ENCODE measurements at regions not wholly inside any gene's neighbourhood (a gene's known extent, or its start where the extent isn't known, plus 50 kb on each side); places are given as distances from the start of the nearest gene placed in this dataset.

DNA sequence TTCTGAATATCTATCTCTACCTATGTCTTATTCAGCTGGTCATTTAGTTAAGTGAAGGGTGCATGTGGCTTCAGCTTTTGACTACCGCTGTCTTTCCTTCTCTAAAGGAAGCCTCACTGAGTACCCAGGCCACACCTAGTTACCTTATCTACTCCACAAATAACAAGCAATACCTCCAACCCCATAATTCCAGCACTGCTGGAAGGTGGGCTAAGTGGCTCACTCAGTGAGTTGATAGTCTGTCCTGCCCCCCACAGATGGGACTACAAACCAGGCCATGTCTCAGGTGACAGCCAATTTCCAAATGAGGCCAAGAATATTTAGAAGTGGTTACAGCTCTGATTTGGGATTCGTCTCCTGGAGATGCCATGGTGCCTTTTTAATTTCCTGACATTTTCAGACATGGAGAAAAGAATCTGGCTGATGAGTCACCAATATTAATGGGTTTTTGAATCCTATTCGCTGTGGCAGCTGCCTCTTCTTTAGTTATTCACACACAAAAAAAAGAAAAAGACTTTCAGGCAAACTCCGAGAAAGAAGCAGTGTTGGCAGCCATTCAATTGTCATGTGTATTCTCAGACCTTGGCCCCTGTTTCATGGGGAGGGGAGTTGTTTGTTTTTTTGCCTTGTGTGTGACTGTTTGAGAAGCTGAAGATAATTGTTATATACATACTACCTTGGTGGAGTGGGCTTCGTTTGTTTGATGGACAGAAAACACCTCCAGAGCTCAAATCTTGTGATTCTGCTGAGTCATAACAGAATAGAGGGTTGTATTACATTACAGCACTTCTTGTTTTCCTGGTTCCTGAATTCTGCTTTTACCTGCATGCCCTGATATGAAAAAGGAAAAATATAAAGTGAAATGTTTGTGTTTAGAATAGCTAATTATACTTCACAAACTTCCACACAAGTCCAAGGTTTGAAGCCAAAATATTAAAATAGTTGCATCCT is 64.2 kb downstream of the SCG2 start:
- peak overlapping the region; percentile 14 for H3K27ac ChIP-seq (ENCODE audit: low read depth, low read length)
- Mint-ChIP-seq H3K4me3 (ENCODE audit: unreplicated experiment) (no peak overlapping the region), H3K4me1 (ENCODE audit: low read depth, unreplicated experiment) (peaks cover 32% of the 10 kb centered on the region), H3K27ac (ENCODE audit: unreplicated experiment) (peak overlapping the region; percentile 97), H3K9me3 (ENCODE audit: unreplicated experiment) (peaks cover 2% of the 10 kb centered on the region), H3K27me3 (ENCODE audit: low read depth, unreplicated experiment) (no peaks in the 10 kb centered on the region), H3K36me3 (ENCODE audit: low read depth, unreplicated experiment) (no peaks in the 10 kb centered on the region)
- TF ChIP-seq, protein P1, sequence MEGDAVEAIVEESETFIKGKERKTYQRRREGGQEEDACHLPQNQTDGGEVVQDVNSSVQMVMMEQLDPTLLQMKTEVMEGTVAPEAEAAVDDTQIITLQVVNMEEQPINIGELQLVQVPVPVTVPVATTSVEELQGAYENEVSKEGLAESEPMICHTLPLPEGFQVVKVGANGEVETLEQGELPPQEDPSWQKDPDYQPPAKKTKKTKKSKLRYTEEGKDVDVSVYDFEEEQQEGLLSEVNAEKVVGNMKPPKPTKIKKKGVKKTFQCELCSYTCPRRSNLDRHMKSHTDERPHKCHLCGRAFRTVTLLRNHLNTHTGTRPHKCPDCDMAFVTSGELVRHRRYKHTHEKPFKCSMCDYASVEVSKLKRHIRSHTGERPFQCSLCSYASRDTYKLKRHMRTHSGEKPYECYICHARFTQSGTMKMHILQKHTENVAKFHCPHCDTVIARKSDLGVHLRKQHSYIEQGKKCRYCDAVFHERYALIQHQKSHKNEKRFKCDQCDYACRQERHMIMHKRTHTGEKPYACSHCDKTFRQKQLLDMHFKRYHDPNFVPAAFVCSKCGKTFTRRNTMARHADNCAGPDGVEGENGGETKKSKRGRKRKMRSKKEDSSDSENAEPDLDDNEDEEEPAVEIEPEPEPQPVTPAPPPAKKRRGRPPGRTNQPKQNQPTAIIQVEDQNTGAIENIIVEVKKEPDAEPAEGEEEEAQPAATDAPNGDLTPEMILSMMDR (IDR thresholded peaks at IDR 0.05; ENCODE audit: insufficient read depth, low read depth, low read length) = no peak
- TF ChIP-seq EZH2 (IDR thresholded peaks at IDR 0.05; ENCODE audit: insufficient read depth, low read length) = no peak
- FAIRE-seq = no peak
- no peaks in the 10 kb centered on the region for H3K79me2 ChIP-seq (ENCODE audit: insufficient read depth, low read length)
- peak; percentile 64 for DNase-seq (ENCODE audit: low read depth)
- H3K4me3 ChIP-seq (ENCODE audit: insufficient read depth, low read depth, low read length) = no peak overlapping the region
- H3K9ac ChIP-seq (ENCODE audit: low read length) = no peak overlapping the region
- H3K36me3 ChIP-seq (ENCODE audit: insufficient read depth, low read length) = no peaks in the 10 kb centered on the region
- peak overlapping the region; percentile 26 for H3K4me2 ChIP-seq (ENCODE audit: low read length)
- no peaks in the 10 kb centered on the region for H3K27me3 ChIP-seq (ENCODE audit: insufficient read depth, low read length)
- H3K4me1 ChIP-seq (ENCODE audit: insufficient read depth, low read length) = peaks cover 13% of the 10 kb centered on the region
- peak overlapping the region; percentile 14 for H2AFZ ChIP-seq (ENCODE audit: low read depth, low read length)
- H3K9me3 ChIP-seq (ENCODE audit: insufficient read depth, low read depth, low read length) = no peaks in the 10 kb centered on the region
- H4K20me1 ChIP-seq (ENCODE audit: insufficient read depth, low read length) = no peaks in the 10 kb centered on the region

DNA sequence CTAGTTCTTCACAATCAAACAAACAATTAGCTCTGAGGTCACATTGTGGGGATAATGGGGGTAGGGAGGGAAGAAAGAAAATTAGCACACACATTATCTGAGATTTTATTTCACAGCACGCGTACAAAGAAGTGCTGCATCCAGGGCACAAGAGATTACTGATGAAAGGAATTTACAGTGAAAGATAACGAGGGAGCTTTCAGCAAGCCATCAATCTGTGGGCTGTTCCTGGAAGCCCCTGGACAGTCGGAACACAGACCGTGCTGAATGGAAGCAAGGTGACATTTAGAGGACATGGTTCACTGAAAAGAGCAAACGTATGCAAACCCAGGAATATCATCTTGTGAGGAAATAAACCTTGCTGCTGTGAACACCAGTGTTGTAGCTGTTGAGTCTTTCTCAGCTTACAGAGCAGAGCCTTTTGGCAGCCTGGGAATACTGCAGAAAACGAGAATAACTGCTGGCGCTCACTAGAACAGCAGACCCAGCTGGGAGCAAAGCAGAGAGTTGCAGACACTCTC is 63.2 kb downstream of the SCG2 start:
- Histone ChIP-seq H3K27ac (ENCODE audit: low read depth, low read length) (no peak overlapping the region), H3K27me3 (ENCODE audit: insufficient read depth, low read length) (no peaks in the 10 kb centered on the region), H3K4me2 (ENCODE audit: low read length) (no peak overlapping the region), H3K36me3 (ENCODE audit: insufficient read depth, low read length) (no peaks in the 10 kb centered on the region), H3K4me1 (ENCODE audit: insufficient read depth, low read length) (peaks cover 13% of the 10 kb centered on the region), H3K9ac (ENCODE audit: low read length) (no peak overlapping the region), H3K9me3 (ENCODE audit: insufficient read depth, low read depth, low read length) (no peaks in the 10 kb centered on the region), H2AFZ (ENCODE audit: low read depth, low read length) (peak overlapping the region; percentile 29), H3K4me3 (ENCODE audit: insufficient read depth, low read depth, low read length) (no peak overlapping the region), H3K79me2 (ENCODE audit: insufficient read depth, low read length) (no peaks in the 10 kb centered on the region), H4K20me1 (ENCODE audit: insufficient read depth, low read length) (no peaks in the 10 kb centered on the region)
- no peak for DNase-seq (ENCODE audit: low read depth)
- TF ChIP-seq EZH2 (IDR thresholded peaks at IDR 0.05; ENCODE audit: insufficient read depth, low read length) = no peak
- TF ChIP-seq, protein P1 (IDR thresholded peaks at IDR 0.05; ENCODE audit: insufficient read depth, low read depth, low read length) = no peak
- Mint-ChIP-seq H3K27me3 (ENCODE audit: low read depth, unreplicated experiment) (no peaks in the 10 kb centered on the region), H3K4me1 (ENCODE audit: low read depth, unreplicated experiment) (peaks cover 32% of the 10 kb centered on the region), H3K27ac (ENCODE audit: unreplicated experiment) (peak overlapping the region; percentile 51), H3K4me3 (ENCODE audit: unreplicated experiment) (no peak overlapping the region), H3K36me3 (ENCODE audit: low read depth, unreplicated experiment) (no peaks in the 10 kb centered on the region), H3K9me3 (ENCODE audit: unreplicated experiment) (peaks cover 2% of the 10 kb centered on the region)
- no peak for FAIRE-seq
